HG03558 (cell line): ENCODE measurements at regions not wholly inside any gene's neighbourhood (a gene's known extent, or its start where the extent isn't known, plus 50 kb on each side); places are given as distances from the start of the nearest gene placed in this dataset.

Source experiments
- ATAC-seq: cut with Tn5 transposase; IDR thresholded peaks from one replicate; pipeline ENCODE4 v1.9.1; 2021; ENCODE audit warnings: moderate number of reproducible peaks; ENCODE audit not compliant: unreplicated experiment; ENCODE audit errors: extremely low read depth

GRCh38 chr2:104027321-104027720 lies 826.6 kb upstream of the POU3F3 start:
- ATAC-seq: no peak

DNA sequence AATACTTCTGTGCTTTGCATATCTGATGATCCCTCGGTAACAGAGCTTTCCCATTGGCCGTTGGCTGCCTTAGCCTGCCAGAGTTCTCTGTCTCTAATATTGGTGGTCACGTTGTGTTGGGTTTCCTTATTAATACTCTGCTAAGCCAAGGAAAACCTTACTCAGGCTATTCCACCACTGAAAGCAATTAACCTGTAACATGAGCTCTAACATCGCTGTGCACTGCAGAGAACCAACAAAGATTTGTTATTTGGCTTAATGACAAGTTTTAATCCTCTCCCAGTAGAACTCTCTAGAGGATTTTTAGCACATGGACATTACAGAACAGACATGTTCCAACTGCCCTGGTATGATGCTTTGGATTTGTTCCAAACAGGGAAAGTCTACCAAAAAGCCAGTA lies 825.9 kb upstream of the POU3F3 start:
- no peak for ATAC-seq

DNA sequence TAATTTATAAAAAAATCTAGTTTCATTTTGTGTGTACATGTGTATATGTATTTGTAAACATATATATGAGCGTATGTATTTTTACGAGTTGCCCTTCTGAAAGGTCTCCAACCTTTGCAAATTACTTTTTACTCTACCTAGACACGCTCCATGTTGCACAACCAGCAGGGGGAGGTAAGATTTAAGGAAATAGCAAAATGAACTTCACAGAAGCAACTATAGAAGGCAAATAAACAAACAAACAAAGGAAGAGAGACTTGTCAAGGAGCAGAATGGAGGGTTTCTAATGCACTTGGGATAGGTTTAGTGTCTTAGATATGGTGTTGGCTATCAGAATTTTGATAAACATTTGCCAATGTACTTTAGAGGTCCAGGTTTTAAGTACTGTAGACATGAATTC lies 820.5 kb upstream of the POU3F3 start:
- ATAC-seq: no peak

- no peak for ATAC-seq
Measured at GRCh38 chr2:104040771-104041170, 813.1 kb upstream of the POU3F3 start.

DNA sequence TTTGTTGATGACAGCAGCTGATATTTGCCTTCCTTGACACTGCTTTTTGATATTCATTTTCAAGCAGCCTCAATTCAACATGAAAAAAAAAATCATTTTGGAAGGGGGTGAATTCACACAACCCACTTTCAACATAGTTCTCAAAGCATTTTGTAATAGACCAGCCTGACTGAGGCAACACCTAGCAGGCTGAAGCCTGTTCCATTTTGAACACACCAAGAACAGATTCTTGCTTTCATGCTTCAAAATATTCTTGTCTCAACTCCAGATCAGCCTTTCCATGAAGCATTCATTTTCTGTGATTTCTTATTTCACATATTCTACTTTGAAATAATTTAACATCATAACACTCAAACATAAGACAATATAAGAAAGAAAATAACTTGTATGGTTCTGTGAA lies 812.6 kb upstream of the POU3F3 start:
- ATAC-seq: no peak

DNA sequence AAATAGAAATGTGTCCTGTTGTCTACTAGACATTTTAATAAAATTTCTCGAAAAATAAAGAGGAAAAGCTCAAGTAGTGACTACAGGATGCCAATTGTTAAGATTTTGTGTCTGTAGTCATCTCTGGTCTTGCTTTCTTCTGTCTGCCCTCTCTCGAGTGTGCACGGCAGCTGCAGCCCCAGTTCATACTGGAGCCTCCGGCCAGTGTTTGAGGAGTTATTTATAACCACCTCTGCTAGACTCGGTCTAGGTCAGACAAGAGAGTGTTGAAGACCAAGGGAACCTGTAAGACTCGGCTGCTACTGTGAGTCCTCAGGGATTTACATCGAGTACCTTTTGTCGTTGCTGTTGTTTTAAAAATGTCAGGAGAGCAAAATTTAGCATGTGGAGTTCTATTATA lies 810.1 kb upstream of the POU3F3 start:
- ATAC-seq: no peak

GRCh38 chr2:104045071-104045470 lies 808.8 kb upstream of the POU3F3 start:
- ATAC-seq: no peak

GRCh38 chr2:104046466-104046865 lies 807.4 kb upstream of the POU3F3 start:
- no peak for ATAC-seq

- no peak for ATAC-seq
Measured at GRCh38 chr2:104047516-104047915, 806.4 kb upstream of the POU3F3 start.

DNA sequence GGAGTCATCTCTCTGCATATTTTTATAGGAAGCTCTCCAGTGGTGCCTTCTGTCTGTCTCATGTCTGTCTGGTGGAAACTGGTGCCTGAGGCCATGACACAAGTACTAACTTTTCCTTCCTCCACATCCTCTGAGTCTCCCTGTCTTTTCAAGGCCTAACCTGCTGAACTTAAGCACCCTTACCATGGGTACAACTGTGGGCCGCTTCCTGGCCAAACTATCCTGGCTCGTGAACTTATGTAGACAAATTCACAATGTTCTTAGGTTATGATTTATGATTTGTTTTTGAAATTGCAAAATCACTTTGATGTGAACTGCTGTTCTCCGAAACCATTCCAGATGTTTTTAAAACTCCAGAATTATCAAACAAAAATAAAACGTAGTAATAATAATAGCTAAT lies 804.5 kb upstream of the POU3F3 start:
- ATAC-seq: no peak

DNA sequence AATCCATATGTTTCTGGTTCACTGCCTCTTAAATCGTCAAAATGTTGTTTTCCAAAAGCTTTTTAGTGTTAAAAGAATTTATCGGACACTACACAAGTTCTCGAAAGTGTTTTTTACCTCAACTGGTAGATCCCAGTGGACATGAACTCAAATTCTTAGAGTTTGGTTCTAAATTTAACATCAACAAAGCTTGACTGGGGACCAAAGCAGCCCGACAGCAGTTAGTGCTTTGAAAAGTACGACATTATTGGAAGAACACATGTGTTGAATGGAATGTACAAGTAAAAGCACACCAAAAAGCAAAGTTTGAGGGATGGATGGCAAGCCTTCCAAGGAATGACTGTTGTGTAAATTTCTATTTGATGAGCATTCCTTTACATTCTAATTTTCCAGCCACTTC lies 803.9 kb upstream of the POU3F3 start:
- no peak for ATAC-seq

GRCh38 chr2:104050656-104051242 lies 803.2 kb upstream of the POU3F3 start:
- ATAC-seq: no peak

DNA sequence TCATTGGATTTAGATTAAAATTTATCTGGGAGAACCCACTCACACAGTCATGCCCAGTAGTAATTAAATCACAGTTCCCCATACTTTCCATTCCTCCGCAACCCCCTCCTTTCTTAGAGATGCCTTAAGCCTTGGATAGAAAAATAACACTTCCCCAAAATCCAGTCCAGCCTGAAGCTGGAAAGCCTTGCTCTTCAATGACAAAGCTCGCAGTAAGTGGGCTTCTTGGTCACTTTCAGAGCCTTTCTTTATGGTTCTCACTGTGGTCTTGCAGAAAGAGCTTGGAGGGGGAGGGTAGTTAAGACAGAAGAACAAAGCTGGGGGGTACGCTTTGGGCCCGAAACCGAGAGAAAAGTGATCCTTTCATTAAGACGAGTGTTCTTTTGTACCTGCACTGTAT lies 802.1 kb upstream of the POU3F3 start:
- no peak for ATAC-seq

DNA sequence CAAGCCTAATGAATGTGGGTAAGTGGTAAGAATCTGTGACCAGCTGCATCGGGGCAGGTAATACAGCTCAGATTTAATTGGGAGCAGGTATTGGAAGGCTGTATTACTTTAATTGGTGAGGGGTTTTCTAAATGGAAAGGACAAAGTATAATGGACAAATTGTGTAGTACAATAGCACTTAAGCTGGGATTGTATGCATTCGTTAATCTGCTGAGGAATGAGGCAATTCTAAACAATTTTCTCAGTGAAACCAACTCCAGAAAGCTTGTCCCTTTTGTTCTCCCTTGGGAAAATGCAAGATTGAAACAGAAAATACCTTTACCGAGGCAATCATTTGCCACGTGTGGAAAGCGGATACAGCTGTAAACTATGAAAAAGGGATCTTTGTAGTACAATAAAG lies 801.6 kb upstream of the POU3F3 start:
- ATAC-seq: no peak

DNA sequence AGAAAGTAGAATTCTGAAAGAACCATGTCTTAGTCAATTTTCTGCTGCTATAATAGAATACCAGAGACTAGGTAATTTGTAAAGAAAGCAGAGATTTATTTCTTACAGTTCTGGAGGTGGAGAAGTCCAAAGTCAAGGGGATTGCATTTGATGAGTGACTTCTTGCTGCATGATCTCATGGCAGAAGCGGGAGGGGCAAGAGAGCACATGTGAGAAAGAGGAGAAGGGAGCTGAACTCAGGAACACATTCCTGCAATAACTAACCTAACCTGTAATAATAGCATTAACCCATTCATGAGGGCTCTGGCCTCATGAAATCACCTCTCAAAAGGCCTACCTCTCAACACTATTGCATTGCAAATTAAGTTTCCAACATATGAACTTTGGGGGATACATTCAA lies 797.5 kb upstream of the POU3F3 start:
- no peak for ATAC-seq

GRCh38 chr2:104068665-104069064 lies 785.2 kb upstream of the POU3F3 start:
- no peak for ATAC-seq

DNA sequence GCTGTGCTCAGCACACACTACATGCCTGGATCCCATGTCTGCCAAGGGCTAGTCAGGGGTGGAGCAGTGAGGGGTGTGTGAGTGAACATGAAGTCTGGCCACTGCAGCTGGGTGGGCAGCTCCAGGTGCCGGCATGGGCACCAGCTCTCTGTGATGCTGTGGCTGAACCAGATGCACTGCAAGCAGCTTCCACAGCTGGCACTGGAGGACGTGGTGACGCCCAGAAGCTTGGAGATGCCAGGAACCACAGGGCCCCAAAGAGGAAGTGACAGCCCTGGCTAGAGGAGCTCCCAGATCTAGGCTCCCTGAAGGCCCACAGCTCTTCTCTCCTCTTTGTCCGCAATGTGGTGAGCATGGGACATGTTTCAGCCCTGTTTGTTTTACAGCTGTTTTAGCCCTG lies 776.3 kb upstream of the POU3F3 start:
- no peak for ATAC-seq

- no peak for ATAC-seq
Measured at GRCh38 chr2:104078431-104079157, 775.3 kb upstream of the POU3F3 start.

GRCh38 chr2:104088745-104089144 lies 765.2 kb upstream of the POU3F3 start:
- no peak for ATAC-seq

- ATAC-seq: no peak
Measured at GRCh38 chr2:104090407-104090806, 763.5 kb upstream of the POU3F3 start.

GRCh38 chr2:104091894-104092293 lies 762.0 kb upstream of the POU3F3 start:
- ATAC-seq: no peak

DNA sequence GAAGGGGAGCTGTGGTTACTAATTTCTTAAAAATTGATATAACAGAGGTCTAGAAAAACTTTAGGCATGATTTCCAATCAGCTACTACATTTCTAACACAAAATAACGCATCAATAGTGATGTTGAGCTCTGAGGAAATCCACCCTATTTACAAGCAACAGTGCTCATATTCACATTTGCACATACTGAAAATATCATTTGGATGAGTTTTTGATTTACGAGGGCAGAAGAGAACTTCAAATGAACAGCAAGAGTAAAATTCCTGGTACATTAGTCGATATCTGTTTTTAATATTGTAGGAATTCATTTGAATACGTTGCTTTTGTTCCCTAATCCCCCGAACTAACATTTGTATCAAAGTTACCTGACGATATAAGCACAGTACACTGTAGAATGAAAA lies 761.0 kb upstream of the POU3F3 start:
- ATAC-seq: no peak
